C4-2B (cell line): ENCODE measurements at regions not wholly inside any gene's neighbourhood (a gene's known extent, or its start where the extent isn't known, plus 50 kb on each side); places are given as distances from the start of the nearest gene placed in this dataset.

ENCODE experiments used
- H3K27ac ChIP-seq: fragments of 450-650 bp; 2 replicates; pipeline ENCODE4 v1.5.1; 2017
- CTCF ChIP-seq: fragments of 450-650 bp; conservative IDR thresholded peaks from 2 replicates; pipeline ENCODE4 v1.5.1; 2017; ENCODE audit warnings: mild to moderate bottlenecking
- ZFX ChIP-seq: fragments of 450-650 bp; IDR thresholded peaks from 2 replicates; pipeline ENCODE4 v1.6.1; 2017

GRCh38 chr14:81989211-81989610 lies 455.6 kb upstream of the SEL1L start:
- H3K27ac ChIP-seq = no peak overlapping the region
- TF ChIP-seq CTCF (no peak), ZFX (no peak)

- TF ChIP-seq CTCF (peak; percentile 89), ZFX (no peak)
- H3K27ac ChIP-seq = no peak overlapping the region
These were observed 456.7 kb upstream of the SEL1L start for GRCh38 chr14:81990312-81990761.

DNA sequence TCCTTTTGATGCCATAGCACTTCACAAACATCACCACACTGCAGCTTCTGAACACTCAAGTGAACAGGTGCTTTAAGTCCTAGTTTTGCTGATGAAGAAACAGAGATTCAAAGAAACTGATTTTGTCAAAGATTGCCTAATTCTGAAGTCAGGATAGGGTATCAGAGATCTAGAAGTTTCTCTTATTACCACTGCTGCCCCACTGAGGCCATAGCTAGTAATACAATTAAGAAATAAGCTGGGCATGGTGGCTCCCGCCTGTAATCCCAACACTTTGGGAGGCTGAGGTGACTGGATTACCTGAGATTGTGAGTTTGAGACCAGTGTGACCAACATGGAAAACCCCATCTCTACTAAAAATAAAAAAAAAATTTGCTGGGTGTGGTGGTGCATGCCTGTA lies 458.3 kb upstream of the SEL1L start:
- no peak overlapping the region for H3K27ac ChIP-seq
- TF ChIP-seq ZFX = no peak
- peak; percentile 53 for TF ChIP-seq CTCF

DNA sequence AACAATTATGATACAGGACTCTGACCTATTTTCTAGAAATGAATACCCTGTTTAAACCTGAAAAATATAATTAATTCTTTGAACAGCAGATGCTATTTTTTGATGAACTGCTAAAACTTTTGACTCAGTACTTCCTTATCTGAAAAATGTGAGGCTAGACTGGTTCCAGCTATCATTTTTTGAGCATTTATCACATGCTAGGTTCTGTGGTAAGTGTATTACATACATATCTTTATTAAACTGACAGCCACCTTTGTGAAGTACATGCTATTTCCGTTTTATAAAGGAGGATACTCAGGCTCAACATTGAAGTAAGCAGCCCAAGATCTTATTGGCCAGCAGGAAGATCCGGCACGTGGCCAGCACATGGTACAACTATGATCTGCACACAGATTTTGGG lies 459.8 kb upstream of the SEL1L start:
- no peak overlapping the region for H3K27ac ChIP-seq
- TF ChIP-seq ZFX (no peak), CTCF (no peak)

DNA sequence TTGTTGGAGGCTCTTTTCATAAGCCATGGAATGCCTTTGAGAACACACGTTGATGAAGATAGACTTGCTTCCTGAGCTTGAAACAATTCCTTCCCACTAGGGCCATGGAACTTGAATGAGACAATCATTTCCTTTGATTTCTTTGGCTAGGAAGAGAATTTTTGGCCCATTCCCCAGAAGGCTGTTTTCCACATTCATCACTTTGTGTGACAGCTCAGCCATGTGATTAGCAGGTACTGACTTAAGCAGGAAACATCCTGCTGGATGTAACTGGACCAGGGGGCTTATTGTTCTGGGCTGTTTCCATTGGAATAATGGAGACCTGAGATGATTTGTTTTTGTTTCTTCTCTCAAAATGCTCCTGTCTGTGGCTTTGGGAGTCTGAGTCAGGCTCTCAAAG lies 469.8 kb upstream of the SEL1L start:
- H3K27ac ChIP-seq = no peak overlapping the region
- TF ChIP-seq ZFX (no peak), CTCF (no peak)

GRCh38 chr14:82009076-82009475 lies 475.4 kb upstream of the SEL1L start:
- no peak overlapping the region for H3K27ac ChIP-seq
- TF ChIP-seq ZFX = no peak
- peak; percentile 78 for TF ChIP-seq CTCF

GRCh38 chr14:82009993-82010392 lies 476.3 kb upstream of the SEL1L start:
- H3K27ac ChIP-seq = no peak overlapping the region

More at GRCh38 chr14:82009993-82010392, 476.3 kb upstream of the SEL1L start:
- TF ChIP-seq ZFX (no peak), CTCF (no peak)
